OCI-LY7 (cell line): ENCODE measurements at regions not wholly inside any gene's neighbourhood (a gene's known extent, or its start where the extent isn't known, plus 50 kb on each side); places are given as distances from the start of the nearest gene placed in this dataset.
A peak's percentile ranks its signal among the peaks of the same experiment; 100 is the strongest.

Experiments used
- BruUV-seq: library from RNA; stranded (reverse); fragments of 400-500 nt; replicated peaks from 2 replicates; lab custom pipeline; 2021; lab: Mats Ljungman, UMichigan
- CTCF ChIA-PET: fragments of 300-600 bp; sonication (Branson Sonifier 250); formaldehyde crosslinking; loops from one replicate; lab custom pipeline; 2022; ENCODE audit warnings: antibody characterized with exemption; ENCODE audit not compliant: unreplicated experiment; lab: Charles Lee
- POLR2A ChIA-PET: fragments of 300-600 bp; sonication (Branson Sonifier 250); formaldehyde crosslinking; loops from one replicate; lab custom pipeline; 2022; ENCODE audit warnings: antibody characterized with exemption; lab: Charles Lee
- DNase-seq: peaks from one replicate; pipeline ENCODE4 v3.0.0-alpha.2; 2015; ENCODE audit warnings: low spot score
- H2AFZ ChIP-seq: fragments of 200-600 bp; sonication (generic), shearing (Covaris generic); 2 replicates; pipeline ENCODE4 v1.6.1; 2014; ENCODE audit warnings: mild to moderate bottlenecking, antibody characterized with exemption, low read length, moderate library complexity
- H3K27ac ChIP-seq: fragments of 200-600 bp; sonication (generic); 2 replicates; pipeline ENCODE4 v1.5.1; 2014; ENCODE audit warnings: mixed run types, low read depth, mild to moderate bottlenecking, moderate library complexity, low read length, inconsistent platforms; ENCODE audit not compliant: poor library complexity, severe bottlenecking
- H3K36me3 ChIP-seq: fragments of 200-600 bp; sonication (generic); 2 replicates; pipeline ENCODE4 v1.6.1; 2014; ENCODE audit warnings: mild to moderate bottlenecking, antibody characterized with exemption, low read length, moderate library complexity, mixed read lengths; ENCODE audit not compliant: insufficient read depth
- H3K4me1 ChIP-seq: fragments of 200-600 bp; sonication (generic); 2 replicates; pipeline ENCODE4 v1.5.1; 2014; ENCODE audit warnings: mild to moderate bottlenecking, low read length; ENCODE audit not compliant: insufficient read depth, poor library complexity, severe bottlenecking
- H3K4me2 ChIP-seq: fragments of 200-600 bp; sonication (generic); 2 replicates; pipeline ENCODE4 v1.6.1; 2014; ENCODE audit warnings: mild to moderate bottlenecking, low read length
- H3K4me3 ChIP-seq: fragments of 200-600 bp; sonication (generic); 2 replicates; pipeline ENCODE4 v1.5.1; 2014; ENCODE audit warnings: mild to moderate bottlenecking, low read depth, low read length; ENCODE audit not compliant: poor library complexity, severe bottlenecking
- H3K79me2 ChIP-seq: fragments of 200-600 bp; sonication (generic); 2 replicates; pipeline ENCODE4 v1.6.1; 2016; ENCODE audit warnings: low read depth, mild to moderate bottlenecking, low read length, moderate library complexity, mixed read lengths; ENCODE audit not compliant: insufficient read depth
- H3K9me2 ChIP-seq: fragments of 200-600 bp; sonication (generic); 2 replicates; pipeline ENCODE4 v1.6.1; 2016; ENCODE audit warnings: mild to moderate bottlenecking, low read length, mixed read lengths; ENCODE audit not compliant: insufficient read depth
- H3K9me3 ChIP-seq: fragments of 200-600 bp; sonication (generic); 2 replicates; pipeline ENCODE4 v1.6.1; 2014; ENCODE audit warnings: mild to moderate bottlenecking, mixed run types, low read length, mixed read lengths
- H4K20me1 ChIP-seq: fragments of 200-600 bp; sonication (generic); 2 replicates; pipeline ENCODE4 v1.6.1; 2014; ENCODE audit warnings: mild to moderate bottlenecking, antibody characterized with exemption, low read length, moderate library complexity, mixed read lengths; ENCODE audit not compliant: insufficient read depth
- EZH2phosphoT487 ChIP-seq: fragments of 200-600 bp; sonication (generic); IDR thresholded peaks from 2 replicates; pipeline ENCODE4 v1.6.1; 2018; ENCODE audit warnings: low read depth, borderline replicate concordance, mild to moderate bottlenecking, mixed run types, antibody characterized with exemption, low read length, moderate library complexity, mixed read lengths
- intact Hi-C: fragments of 100-400 bp; cut with micrococcal nuclease; formaldehyde crosslinking; loops from one replicate; pipeline ENCODE4 v1.10.0; 2022; ENCODE audit not compliant: unreplicated experiment
- TF ChIP-seq, protein P1 (sequence below): fragments of 200-600 bp; sonication (generic); conservative IDR thresholded peaks from 2 replicates; pipeline ENCODE4 v1.5.1; 2014; ENCODE audit warnings: mild to moderate bottlenecking, antibody characterized with exemption, low read length, moderate library complexity, mixed read lengths

DNA sequence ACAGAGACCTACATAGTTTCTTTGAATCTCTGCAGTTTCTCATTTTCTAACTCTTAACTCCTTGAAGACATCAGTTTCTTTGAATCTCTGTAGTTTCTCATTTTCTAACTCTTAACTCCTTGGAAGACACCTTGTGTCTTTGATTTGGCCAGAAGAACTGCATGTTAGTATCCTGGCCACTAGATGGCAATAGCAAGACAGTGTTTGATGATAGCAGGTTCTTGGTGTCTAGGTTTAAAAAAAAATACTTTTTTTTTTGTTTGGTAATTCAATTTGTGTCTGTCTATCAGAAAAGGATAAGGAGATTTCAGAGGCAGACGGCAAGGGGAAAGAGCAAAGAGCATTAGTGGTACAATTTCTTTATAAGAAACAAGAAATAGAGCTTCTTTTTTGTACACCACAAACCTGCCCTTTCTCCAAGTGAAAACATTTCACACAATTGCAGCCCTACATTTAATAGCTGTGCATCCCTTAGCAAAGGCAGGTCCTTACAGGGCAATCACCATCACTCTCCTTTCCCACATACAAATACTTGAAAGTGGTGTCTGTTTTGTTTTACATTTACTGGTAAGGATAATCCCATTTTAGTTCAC, 1324.9 kb upstream of the CDH8 start:
- no TSS peak for BruUV-seq
- Histone ChIP-seq H3K36me3 (no peaks in the 10 kb centered on the region), H4K20me1 (no peaks in the 10 kb centered on the region), H2AFZ (no peak overlapping the region), H3K9me2 (no peaks in the 10 kb centered on the region), H3K4me2 (no peak overlapping the region), H3K79me2 (no peaks in the 10 kb centered on the region), H3K9me3 (no peaks in the 10 kb centered on the region), H3K27ac (no peak overlapping the region), H3K4me1 (no peaks in the 10 kb centered on the region), H3K4me3 (no peak overlapping the region)
- CTCF ChIA-PET = no interaction called here
- DNase-seq = peak; percentile 64
- POLR2A ChIA-PET = no interaction called here
- intact Hi-C loops = loop anchor here (2.0 to 5.0 kb wide), 2 partner anchors 691 to 1758 kb away; no protein-coding TSS in a partner anchor
- no peak for TF ChIP-seq EZH2phosphoT487
- TF ChIP-seq, protein P1, sequence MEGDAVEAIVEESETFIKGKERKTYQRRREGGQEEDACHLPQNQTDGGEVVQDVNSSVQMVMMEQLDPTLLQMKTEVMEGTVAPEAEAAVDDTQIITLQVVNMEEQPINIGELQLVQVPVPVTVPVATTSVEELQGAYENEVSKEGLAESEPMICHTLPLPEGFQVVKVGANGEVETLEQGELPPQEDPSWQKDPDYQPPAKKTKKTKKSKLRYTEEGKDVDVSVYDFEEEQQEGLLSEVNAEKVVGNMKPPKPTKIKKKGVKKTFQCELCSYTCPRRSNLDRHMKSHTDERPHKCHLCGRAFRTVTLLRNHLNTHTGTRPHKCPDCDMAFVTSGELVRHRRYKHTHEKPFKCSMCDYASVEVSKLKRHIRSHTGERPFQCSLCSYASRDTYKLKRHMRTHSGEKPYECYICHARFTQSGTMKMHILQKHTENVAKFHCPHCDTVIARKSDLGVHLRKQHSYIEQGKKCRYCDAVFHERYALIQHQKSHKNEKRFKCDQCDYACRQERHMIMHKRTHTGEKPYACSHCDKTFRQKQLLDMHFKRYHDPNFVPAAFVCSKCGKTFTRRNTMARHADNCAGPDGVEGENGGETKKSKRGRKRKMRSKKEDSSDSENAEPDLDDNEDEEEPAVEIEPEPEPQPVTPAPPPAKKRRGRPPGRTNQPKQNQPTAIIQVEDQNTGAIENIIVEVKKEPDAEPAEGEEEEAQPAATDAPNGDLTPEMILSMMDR = peak; percentile 92

GRCh38 chr16:63349961-63350360, 1313.7 kb upstream of the CDH8 start:
- Histone ChIP-seq H3K4me3 (no peak overlapping the region), H3K27ac (no peak overlapping the region), H3K9me2 (no peaks in the 10 kb centered on the region), H4K20me1 (no peaks in the 10 kb centered on the region), H3K36me3 (no peaks in the 10 kb centered on the region), H3K9me3 (no peaks in the 10 kb centered on the region), H3K79me2 (no peaks in the 10 kb centered on the region), H3K4me1 (no peaks in the 10 kb centered on the region), H3K4me2 (no peak overlapping the region), H2AFZ (no peak overlapping the region)
- CTCF ChIA-PET = no interaction called here
- TF ChIP-seq, protein P1 = no peak
- TF ChIP-seq EZH2phosphoT487 = no peak
- intact Hi-C loops = no loop called here
- POLR2A ChIA-PET = interaction anchor here (0.6 to 1.2 kb wide), 2 partner anchors 16 to 69 kb away, joined by 3 to 4 read pairs; no protein-coding TSS in a partner anchor
- DNase-seq = no peak
- no TSS peak for BruUV-seq

- CTCF ChIA-PET = no interaction called here
- TF ChIP-seq, protein P1 = no peak
- no peak for TF ChIP-seq EZH2phosphoT487
Observed at GRCh38 chr16:63346000-63346399, 1309.8 kb upstream of the CDH8 start.

More at GRCh38 chr16:63346000-63346399, 1309.8 kb upstream of the CDH8 start:
- H3K9me3 ChIP-seq = no peaks in the 10 kb centered on the region
- intact Hi-C loops = no loop called here
- BruUV-seq = no TSS peak
- no peak for DNase-seq
- no peak overlapping the region for H3K4me2 ChIP-seq
- no peaks in the 10 kb centered on the region for H4K20me1 ChIP-seq
- no peaks in the 10 kb centered on the region for H3K4me1 ChIP-seq
- H3K79me2 ChIP-seq = no peaks in the 10 kb centered on the region
- no peak overlapping the region for H3K27ac ChIP-seq
- H3K36me3 ChIP-seq = no peaks in the 10 kb centered on the region
- H3K9me2 ChIP-seq = no peaks in the 10 kb centered on the region
- no peak overlapping the region for H2AFZ ChIP-seq
- POLR2A ChIA-PET = interaction anchor here (0.6 to 0.7 kb wide), 2 partner anchors 21 to 411 kb away, joined by 3 to 7 read pairs; no protein-coding TSS in a partner anchor
- no peak overlapping the region for H3K4me3 ChIP-seq
